Neural progenitor cell (in vitro differentiated cells): ENCODE measurements at regions not wholly inside any gene's neighbourhood (a gene's known extent, or its start where the extent isn't known, plus 50 kb on each side); places are given as distances from the start of the nearest gene placed in this dataset.

Experiments
- CTCF ChIP-seq: fragments of 200-600 bp; sonication (generic); IDR thresholded peaks from 2 replicates; pipeline ENCODE4 v1.5.1; 2017; ENCODE audit warnings: antibody characterized with exemption, mild to moderate bottlenecking
- EZH2 ChIP-seq: fragments of 200-600 bp; sonication (generic); IDR thresholded peaks from 2 replicates; pipeline ENCODE4 v1.6.1; 2017; ENCODE audit warnings: antibody characterized with exemption, mild to moderate bottlenecking, moderate library complexity
- EZH2phosphoT487 ChIP-seq: fragments of 200-600 bp; sonication (generic); IDR thresholded peaks from 2 replicates; pipeline ENCODE4 v1.6.1; 2017; ENCODE audit warnings: antibody characterized with exemption

- no peak for TF ChIP-seq CTCF
- no peak for TF ChIP-seq EZH2
- no peak for TF ChIP-seq EZH2phosphoT487
These were observed 1872.9 kb upstream of the PCDH20 start for GRCh38 chr13:63288576-63288975.
